ENCODE measurements at regions not wholly inside any gene's neighbourhood (a gene's known extent, or its start where the extent isn't known, plus 50 kb on each side); places are given as distances from the start of the nearest gene placed in this dataset.
A peak's percentile ranks its signal among the peaks of the same experiment; 100 is the strongest.
"Not testable (repeated sequence)": the region's sequence is repeated elsewhere in the genome, so short reads cannot be mapped to it uniquely, and the experiment has no call there.

- not testable (repeated sequence) for H3K36me3 ChIP-seq (ENCODE audit: insufficient read depth, low read length); H4K20me1 ChIP-seq (ENCODE audit: insufficient read depth, low read length, poor library complexity, severe bottlenecking); H3K9me2 ChIP-seq (replicated peaks; ENCODE audit: low read depth, low read length); H3K4me3 ChIP-seq (ENCODE audit: low read length, poor library complexity, severe bottlenecking); H3K9ac ChIP-seq (ENCODE audit: low read depth, low read length, poor library complexity, severe bottlenecking); H3K79me2 ChIP-seq (ENCODE audit: insufficient read depth, low read length); H3K9me3 ChIP-seq (ENCODE audit: insufficient read depth, low read depth, low read length); H3K4me2 ChIP-seq (ENCODE audit: low read depth, low read length, poor library complexity, severe bottlenecking); H2AFZ ChIP-seq (ENCODE audit: low read length); H3F3A ChIP-seq (ENCODE audit: low read depth); H3K27me3 ChIP-seq (ENCODE audit: insufficient read depth, low read length, poor library complexity, severe bottlenecking)
- peaks cover 12% of the 10 kb centered on the region for H3K4me1 ChIP-seq (ENCODE audit: insufficient read depth, low read length, poor library complexity, severe bottlenecking)
Measured at GRCh38 chr6:71360556-71361335, 72.1 kb downstream of the OGFRL1 start.

GRCh38 chr6:71364889-71365542 is 76.4 kb downstream of the OGFRL1 start:
- peak overlapping the region; percentile 68 for H3K4me3 ChIP-seq (ENCODE audit: low read length, poor library complexity, severe bottlenecking)
- peaks cover 6% of the 10 kb centered on the region; the same call in 1 of the 2 replicates for H3F3A ChIP-seq (ENCODE audit: low read depth)
- no peak overlapping the region for H2AFZ ChIP-seq (ENCODE audit: low read length)
- no peaks in the 10 kb centered on the region for H3K27me3 ChIP-seq (ENCODE audit: insufficient read depth, low read length, poor library complexity, severe bottlenecking)
- peak overlapping the region; percentile 90 for H3K4me2 ChIP-seq (ENCODE audit: low read depth, low read length, poor library complexity, severe bottlenecking)
- H3K4me1 ChIP-seq (ENCODE audit: insufficient read depth, low read length, poor library complexity, severe bottlenecking) = peaks cover 36% of the 10 kb centered on the region
- H4K20me1 ChIP-seq (ENCODE audit: insufficient read depth, low read length, poor library complexity, severe bottlenecking) = no peaks in the 10 kb centered on the region
- H3K9me2 ChIP-seq (replicated peaks; ENCODE audit: low read depth, low read length) = no peaks in the 10 kb centered on the region
- H3K79me2 ChIP-seq (ENCODE audit: insufficient read depth, low read length) = no peaks in the 10 kb centered on the region
- H3K9ac ChIP-seq (ENCODE audit: low read depth, low read length, poor library complexity, severe bottlenecking) = peak overlapping the region; percentile 71
- no peaks in the 10 kb centered on the region for H3K36me3 ChIP-seq (ENCODE audit: insufficient read depth, low read length)
- no peak for TF ChIP-seq CTCF (conservative IDR thresholded peaks at IDR 0.05; ENCODE audit: low read length)
- no peaks in the 10 kb centered on the region for H3K9me3 ChIP-seq (ENCODE audit: insufficient read depth, low read depth, low read length)

GRCh38 chr6:71367756-71368155 is 79.1 kb downstream of the OGFRL1 start:
- Histone ChIP-seq H3K36me3 (ENCODE audit: insufficient read depth, low read length) (no peaks in the 10 kb centered on the region), H3K9me3 (ENCODE audit: insufficient read depth, low read depth, low read length) (no peaks in the 10 kb centered on the region), H3K27me3 (ENCODE audit: insufficient read depth, low read length, poor library complexity, severe bottlenecking) (no peaks in the 10 kb centered on the region), H3K9me2 (replicated peaks; ENCODE audit: low read depth, low read length) (no peaks in the 10 kb centered on the region), H2AFZ (ENCODE audit: low read length) (no peak overlapping the region), H3K4me1 (ENCODE audit: insufficient read depth, low read length, poor library complexity, severe bottlenecking) (peaks cover 36% of the 10 kb centered on the region), H3K79me2 (ENCODE audit: insufficient read depth, low read length) (no peaks in the 10 kb centered on the region), H3K4me2 (ENCODE audit: low read depth, low read length, poor library complexity, severe bottlenecking) (peak overlapping the region; percentile 90), H3K9ac (ENCODE audit: low read depth, low read length, poor library complexity, severe bottlenecking) (peak overlapping the region; percentile 71), H3F3A (ENCODE audit: low read depth) (peaks cover 6% of the 10 kb centered on the region; the same call in 1 of the 2 replicates), H3K4me3 (ENCODE audit: low read length, poor library complexity, severe bottlenecking) (peak overlapping the region; percentile 68), H4K20me1 (ENCODE audit: insufficient read depth, low read length, poor library complexity, severe bottlenecking) (no peaks in the 10 kb centered on the region)
- TF ChIP-seq CTCF (conservative IDR thresholded peaks at IDR 0.05; ENCODE audit: low read length) (no peak), EZH2phosphoT487 (IDR thresholded peaks at IDR 0.05; ENCODE audit: borderline replicate concordance) (no peak)

Data from Loucy (cell line).